ENCODE measurements at regions not wholly inside any gene's neighbourhood (a gene's known extent, or its start where the extent isn't known, plus 50 kb on each side); places are given as distances from the start of the nearest gene placed in this dataset.

DNA sequence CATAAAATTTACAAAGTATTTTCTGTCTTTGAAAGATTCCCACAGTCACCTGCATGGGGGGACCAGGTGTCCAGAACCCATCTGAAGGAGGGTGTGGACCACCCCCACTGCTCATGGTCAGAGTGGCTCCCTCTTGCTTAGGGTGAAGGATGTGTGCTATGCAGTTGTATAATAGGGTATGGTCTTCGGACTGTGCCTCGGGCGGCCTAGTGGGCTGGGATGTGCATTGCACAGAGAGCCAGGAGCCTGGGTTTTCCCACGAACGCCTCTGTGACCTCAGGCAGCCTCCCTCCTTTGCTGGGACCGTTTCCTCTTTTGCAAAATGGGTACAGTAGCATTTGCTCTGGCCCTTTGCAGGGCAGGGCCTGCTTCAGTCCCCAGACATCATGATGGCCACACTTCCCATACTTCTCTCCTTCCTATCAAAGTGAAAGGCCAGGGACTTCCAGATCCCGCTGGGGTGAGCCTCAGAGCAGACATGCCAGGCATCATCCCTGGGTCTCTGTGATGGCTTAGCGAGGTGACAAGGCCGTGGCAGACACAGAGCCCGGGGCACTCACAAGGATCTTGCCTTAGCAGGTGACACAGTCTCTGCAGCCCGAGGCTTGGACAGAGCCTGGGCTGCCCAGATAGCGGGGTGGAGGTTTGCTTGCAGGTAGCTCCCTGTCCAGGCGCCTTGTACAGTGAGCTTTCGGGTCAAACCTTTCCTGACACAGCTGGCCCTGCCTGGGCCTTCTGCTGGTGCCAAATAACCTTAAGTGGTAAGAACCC lies 59.4 kb upstream of the ZNF536 start:
- no peak for DNase-seq

DNA sequence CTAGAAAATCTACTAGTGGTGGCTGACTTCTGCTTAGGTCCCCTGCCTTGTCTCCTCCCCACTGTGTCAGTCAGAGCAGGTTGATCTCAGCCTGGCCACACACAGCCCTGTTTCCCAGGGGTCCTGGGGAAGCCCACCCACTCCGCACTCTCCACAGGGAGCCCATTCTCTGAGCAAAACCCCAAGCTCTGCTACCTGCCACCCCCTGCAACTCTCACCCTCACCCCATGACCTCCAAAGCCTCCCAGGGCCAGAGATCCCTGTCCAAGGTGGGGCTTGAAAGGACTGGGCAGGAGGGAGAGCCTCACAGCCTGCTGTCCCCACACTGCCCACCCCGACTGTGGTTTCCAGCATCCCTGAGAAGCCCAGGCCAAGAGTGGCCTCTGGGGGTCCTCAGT lies 58.8 kb upstream of the ZNF536 start:
- no peak for DNase-seq

DNA sequence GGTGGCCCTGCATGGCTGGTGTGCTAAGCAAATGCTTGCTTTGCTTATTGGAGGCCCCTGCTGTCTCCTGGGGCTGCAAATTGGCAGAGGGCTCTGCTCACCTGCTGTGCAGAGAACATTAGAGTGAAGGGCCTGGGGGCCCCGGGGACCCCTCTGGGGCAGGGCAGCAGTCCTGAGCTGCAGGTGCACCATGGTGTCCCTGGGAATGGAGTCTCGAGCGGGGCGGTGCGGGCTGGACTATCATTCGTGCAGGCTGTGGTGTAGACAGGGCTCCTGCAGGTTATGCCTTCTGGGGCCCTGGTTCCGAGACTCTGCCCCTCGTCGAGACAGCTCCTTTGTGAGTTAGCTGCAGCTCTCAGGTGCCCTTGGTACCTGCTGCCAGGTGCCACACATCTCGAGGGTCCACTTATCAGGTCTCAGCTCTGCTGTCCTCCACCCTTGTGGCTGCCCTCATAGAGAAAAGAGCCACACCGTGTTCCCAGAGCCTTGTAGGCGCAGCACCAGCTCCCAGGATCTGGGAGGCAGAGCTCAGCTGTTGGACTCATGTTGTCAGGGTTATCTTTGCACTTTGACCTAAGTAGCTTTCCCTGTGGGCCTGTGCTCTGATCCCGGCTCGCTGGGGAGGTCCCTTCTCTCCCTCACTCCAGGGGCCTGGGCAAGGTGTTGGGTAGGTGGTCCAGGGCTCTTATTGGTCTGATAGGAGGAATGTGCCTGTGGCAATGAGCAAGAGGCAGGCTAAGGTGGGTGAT lies 58.0 kb upstream of the ZNF536 start:
- DNase-seq, result no peak

DNA sequence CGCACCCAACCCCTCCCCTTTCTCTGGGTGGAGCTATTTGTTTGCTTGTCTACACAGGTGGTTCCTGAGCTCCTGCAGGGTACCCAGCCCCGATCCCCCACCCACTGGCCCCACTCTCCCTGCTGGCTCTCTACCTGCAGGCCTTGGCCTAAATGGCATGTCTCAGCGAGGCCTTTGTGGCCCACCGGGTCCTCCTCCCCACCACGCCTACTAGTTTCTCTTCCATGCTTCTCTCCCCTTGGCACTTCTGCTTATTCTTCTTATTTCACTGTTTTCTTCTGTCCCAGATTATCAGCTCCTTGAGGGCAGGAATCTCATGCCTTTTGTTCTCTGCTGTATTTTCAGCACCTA lies 57.4 kb upstream of the ZNF536 start:
- DNase-seq, result no peak

DNA sequence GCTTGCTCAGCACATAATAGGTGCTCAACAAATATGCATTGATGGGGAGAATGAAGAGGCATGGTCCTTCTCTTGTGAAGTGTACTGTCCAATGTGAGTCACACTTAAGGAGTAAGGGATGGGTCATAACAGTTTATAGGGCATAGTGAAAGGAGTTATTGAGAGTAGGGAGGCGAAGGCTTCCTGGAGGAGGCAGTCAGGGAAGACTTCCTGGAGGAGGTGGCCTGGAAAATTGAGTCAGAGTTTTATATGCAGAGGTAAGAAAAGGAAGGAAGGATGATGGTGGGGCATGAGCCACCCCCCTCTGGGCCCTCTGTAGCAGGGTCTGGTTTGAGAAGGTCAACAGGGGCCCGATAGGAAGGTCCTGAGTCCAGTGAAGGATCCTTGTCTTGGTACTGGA lies 57.0 kb upstream of the ZNF536 start:
- DNase-seq, result no peak

DNA sequence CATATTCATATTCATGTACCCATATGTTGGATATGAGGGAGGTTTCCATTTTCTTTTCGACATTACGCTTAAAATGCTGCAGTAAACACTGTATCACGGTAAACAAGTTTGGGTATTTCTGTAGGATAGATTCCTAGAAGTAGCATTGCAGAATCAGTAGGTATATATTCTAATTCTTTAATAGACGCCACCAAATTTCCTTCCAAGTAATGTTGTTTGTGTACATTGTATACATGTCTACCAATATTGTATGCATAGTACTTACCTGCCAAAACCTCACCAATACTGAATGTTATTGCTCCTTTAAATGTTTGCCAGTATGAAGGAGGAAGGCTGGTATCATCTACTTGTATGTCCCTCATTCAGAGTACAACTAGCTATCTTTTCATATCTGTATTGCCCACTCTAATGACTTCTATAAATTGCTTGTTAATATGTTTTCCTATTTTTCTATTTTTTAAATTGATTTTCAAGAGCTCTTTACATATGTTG lies 56.1 kb upstream of the ZNF536 start:
- no peak for DNase-seq

DNA sequence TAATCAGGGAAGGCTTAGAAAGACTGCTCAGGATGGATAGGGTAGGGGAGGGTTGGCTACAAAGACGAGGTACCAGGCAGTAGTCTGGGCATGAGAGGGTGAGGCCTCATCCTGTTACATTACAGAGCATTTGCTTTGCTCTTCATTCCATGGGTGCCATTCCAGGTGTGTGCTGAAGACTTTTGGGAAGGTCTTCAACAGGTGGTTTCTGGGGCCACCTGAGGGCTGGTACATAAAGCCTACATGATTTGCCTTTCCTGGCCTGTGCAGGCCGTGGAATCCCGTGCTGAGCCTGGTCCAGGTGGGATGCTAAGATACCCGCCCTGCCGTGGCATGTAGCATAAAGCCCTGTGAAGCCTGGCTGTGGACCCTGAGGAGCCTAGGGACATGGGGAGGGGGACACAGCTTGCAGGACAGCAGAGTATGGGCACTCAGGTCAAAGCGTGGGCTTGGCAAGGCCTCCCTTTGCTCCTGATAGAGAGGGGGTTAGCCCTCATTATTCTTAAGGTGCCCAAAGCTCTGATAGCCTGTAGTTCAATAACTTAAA lies 55.6 kb upstream of the ZNF536 start:
- DNase-seq, result no peak

DNA sequence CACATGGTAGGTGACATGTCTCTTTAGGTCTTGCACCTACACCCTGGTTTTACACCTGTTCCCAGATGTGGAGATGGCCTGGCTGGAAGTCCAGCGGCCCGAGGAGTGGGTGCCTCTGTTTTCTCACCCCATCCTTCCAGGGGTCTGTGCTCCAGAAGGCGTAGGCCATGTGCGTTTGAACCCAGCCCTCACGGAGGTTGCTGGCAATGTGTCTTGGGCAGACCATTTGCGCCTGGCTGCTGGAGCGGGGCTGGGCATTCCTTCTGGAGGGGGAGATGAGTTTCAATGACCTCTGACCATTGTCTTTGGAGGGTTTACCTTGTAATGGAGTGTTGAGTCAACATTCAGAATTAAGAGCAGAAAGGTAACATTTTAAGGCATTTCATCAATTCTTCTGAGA lies 54.8 kb upstream of the ZNF536 start:
- no peak for DNase-seq

DNA sequence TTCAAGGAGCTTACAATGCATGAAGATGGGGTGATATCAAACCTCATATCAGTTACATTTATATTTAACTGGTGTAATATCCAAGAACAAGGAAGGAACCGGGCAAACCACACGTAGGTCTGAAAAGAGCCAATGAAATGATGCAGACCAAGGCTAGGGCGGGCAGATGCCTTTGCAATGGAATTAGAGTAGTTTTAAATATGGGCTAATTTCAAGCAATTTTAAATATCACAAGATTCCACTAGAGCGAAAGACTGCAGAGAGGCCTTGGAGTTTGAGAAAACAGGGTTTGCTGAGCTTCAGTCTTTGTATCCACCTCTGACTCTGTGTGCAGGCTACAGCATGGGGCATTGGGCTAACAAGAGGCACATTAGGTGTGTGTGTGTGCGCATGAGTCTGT lies 53.9 kb upstream of the ZNF536 start:
- DNase-seq, result no peak

DNA sequence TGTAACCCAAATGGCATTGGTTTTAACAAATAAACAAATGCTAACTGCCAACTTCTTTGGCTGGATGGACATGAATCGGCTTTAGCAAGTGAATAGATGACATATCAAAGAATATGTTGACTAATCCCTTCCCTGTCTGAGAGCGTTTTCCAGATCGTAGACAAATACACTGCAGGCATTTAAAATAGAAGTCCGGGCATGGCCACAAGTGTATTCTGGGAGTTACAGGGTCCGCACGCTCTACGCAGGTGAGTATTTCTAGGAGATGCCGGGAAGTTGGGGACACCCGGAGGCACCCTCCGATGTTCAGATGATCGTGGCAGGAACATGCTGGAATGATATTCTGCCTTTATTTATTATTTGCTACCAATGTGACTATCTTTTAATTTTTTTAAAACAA lies 53.2 kb upstream of the ZNF536 start:
- no peak for DNase-seq

DNA sequence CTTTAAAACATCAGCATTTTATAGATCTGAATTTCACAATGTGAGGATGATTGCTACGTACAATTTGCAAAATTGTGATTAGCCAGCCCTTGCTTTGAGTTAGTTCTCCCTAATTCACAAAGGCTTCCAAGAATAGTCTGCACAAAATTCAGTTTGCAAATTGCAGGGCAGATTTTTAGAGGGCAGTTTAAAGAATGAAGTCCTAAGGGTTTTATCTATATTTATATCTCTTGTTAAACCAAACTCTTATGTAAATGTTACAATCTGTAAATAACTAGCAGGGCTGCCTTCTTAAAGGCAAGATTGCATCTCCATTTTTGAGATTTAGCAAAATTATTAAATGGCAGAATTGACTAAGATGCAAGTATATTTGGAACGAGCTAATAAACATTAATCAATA lies 52.8 kb upstream of the ZNF536 start:
- DNase-seq, result no peak

DNA sequence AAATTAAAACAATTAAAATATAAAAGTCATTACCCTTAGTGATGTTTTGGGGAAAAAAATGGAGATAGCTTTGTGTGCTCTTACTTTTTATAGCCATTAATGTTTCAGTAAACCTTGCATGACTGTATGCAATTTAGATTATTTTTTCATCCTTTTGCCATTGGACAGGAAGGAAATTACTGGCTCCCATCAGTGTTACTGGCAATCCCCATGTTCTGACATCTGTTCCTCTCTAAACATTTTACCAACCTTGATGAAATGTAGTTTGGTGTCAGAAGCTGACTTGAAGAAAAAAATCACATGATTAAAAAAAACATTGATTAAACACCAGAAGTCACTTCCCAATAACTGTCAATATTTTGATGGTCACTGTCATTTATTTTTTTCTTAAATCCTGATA lies 52.3 kb upstream of the ZNF536 start:
- no peak for DNase-seq

DNA sequence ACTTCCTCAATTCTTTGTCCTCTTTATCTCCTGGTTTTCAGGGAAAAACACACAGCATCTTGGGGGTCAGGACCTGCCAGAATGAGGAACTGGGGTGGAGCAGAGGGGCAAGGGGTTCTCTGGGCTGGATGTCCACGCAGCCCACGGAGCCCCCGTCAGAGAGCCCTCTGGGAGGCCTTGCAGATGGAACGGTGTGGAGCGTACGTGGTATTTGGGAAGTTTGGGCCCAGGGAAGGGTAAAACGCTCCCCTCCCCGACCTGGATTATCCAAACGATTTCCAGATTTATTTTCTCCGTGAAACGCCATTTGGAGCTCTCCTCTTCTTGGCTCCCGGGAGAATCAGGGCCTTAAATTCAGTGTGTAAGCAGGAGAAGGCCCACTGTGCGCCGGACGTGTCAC lies 51.7 kb upstream of the ZNF536 start:
- no peak for DNase-seq

DNA sequence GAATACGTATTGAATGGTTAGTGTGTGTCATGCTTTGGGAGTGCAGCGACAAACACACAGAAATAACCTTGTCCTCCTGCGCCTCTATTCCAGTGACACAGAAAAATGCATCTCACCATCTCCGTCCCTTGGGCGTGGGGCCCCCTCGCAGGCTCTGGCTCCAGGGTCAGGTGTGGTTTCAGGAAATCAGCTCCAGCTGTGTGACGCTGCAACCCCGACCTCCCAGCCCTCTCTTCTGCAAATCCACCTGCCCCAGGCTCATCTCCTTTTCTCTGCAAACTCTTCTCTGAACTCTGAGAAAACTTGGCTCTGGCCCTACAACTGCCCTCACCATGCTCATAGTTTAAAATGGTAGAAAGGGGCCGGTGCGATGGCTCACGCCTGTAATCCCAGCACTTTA lies 51.3 kb upstream of the ZNF536 start:
- no peak for DNase-seq

All from fibroblast of skin of abdomen (primary cell).